Endodermal cell (in vitro differentiated cells): ENCODE measurements at regions not wholly inside any gene's neighbourhood (a gene's known extent, or its start where the extent isn't known, plus 50 kb on each side); places are given as distances from the start of the nearest gene placed in this dataset.
"Not testable (repeated sequence)": the region's sequence is repeated elsewhere in the genome, so short reads cannot be mapped to it uniquely, and the experiment has no call there.

Experiments used
- DNase-seq: peaks from one replicate; pipeline ENCODE4 v3.0.0-alpha.2; 2017
- H3K27ac ChIP-seq: 2 replicates; pipeline ENCODE4 v1.5.1; 2013; ENCODE audit warnings: mild to moderate bottlenecking, low read depth, low read length, moderate library complexity
- H3K27me3 ChIP-seq: 2 replicates; pipeline ENCODE4 v1.6.1; 2013; ENCODE audit warnings: mild to moderate bottlenecking, low read length, moderate library complexity; ENCODE audit not compliant: insufficient read depth, control insufficient read depth, poor library complexity, severe bottlenecking
- H3K36me3 ChIP-seq: 2 replicates; pipeline ENCODE4 v1.7.0; 2013; ENCODE audit warnings: mild to moderate bottlenecking, low read length, moderate library complexity; ENCODE audit not compliant: control insufficient read depth, insufficient read depth
- H3K4me1 ChIP-seq: one replicate; pipeline ENCODE4 v1.7.0; 2013; ENCODE audit warnings: low read length; ENCODE audit not compliant: control insufficient read depth, insufficient read depth
- H3K4me3 ChIP-seq: 2 replicates; pipeline ENCODE4 v1.5.1; 2013; ENCODE audit warnings: mild to moderate bottlenecking, low read length, moderate library complexity
- H3K9ac ChIP-seq: 2 replicates; pipeline ENCODE4 v1.6.1; 2013; ENCODE audit warnings: mild to moderate bottlenecking, low read length, moderate library complexity; ENCODE audit not compliant: poor library complexity, severe bottlenecking; ENCODE audit errors: extremely low read depth
- H3K9me3 ChIP-seq: 2 replicates; pipeline ENCODE4 v1.6.1; 2013; ENCODE audit warnings: mild to moderate bottlenecking, low read length, moderate library complexity; ENCODE audit not compliant: control insufficient read depth
- H3K27ac Mint-ChIP-seq: 2 replicates; pipeline ENCODE4 v1.8.0; 2020; ENCODE audit warnings: mixed read lengths
- H3K27me3 Mint-ChIP-seq: 2 replicates; pipeline ENCODE4 v1.8.0; 2021; ENCODE audit warnings: mild to moderate bottlenecking, mixed read lengths; ENCODE audit not compliant: insufficient read depth
- H3K36me3 Mint-ChIP-seq: 2 replicates; pipeline ENCODE4 v1.8.0; 2020; ENCODE audit warnings: low read depth, mixed read lengths
- H3K4me1 Mint-ChIP-seq: 2 replicates; pipeline ENCODE4 v1.8.0; 2020; ENCODE audit warnings: mixed read lengths
- H3K4me3 Mint-ChIP-seq: 2 replicates; pipeline ENCODE4 v1.8.0; 2020; ENCODE audit warnings: mild to moderate bottlenecking, moderate library complexity, mixed read lengths
- H3K9me3 Mint-ChIP-seq: 2 replicates; pipeline ENCODE4 v1.8.0; 2020; ENCODE audit warnings: mild to moderate bottlenecking, mixed read lengths
- CTCF ChIP-seq: fragments of 200-600 bp; sonication (generic); conservative IDR thresholded peaks from 2 replicates; pipeline ENCODE4 v1.5.0; 2021; ENCODE audit warnings: antibody characterized with exemption, mild to moderate bottlenecking
- WGBS, 2 experiments: methylation state at CpG; one replicate each; pipeline versions ENCODE4 v1.1.5 to v1.1.7; 2013; ENCODE audit warnings: missing lambda C conversion rate in 2 of 2, mixed read lengths in 1 of 2; ENCODE audit not compliant: insufficient coverage in 1 of 2, insufficient read length in 1 of 2; 5-methylcytosine and 5-hydroxymethylcytosine counted together

GRCh38 chr2:149858901-149859634 is 271.5 kb upstream of the MMADHC start:
- no peak for TF ChIP-seq CTCF
- no peak overlapping the region for H3K9ac ChIP-seq

GRCh38 chr2:149858216-149858615 is 270.6 kb upstream of the MMADHC start:
- no peak overlapping the region for H3K9ac ChIP-seq
- no peak overlapping the region for H3K4me3 ChIP-seq
- Mint-ChIP-seq H3K4me3 (no peak overlapping the region), H3K27ac (no peak overlapping the region), H3K9me3 (peaks cover 2% of the 10 kb centered on the region), H3K4me1 (peaks cover 4% of the 10 kb centered on the region), H3K36me3 (no peaks in the 10 kb centered on the region), H3K27me3 (no peaks in the 10 kb centered on the region)
- no peaks in the 10 kb centered on the region for H3K4me1 ChIP-seq
- no peaks in the 10 kb centered on the region for H3K27me3 ChIP-seq
- H3K9me3 ChIP-seq, result no peaks in the 10 kb centered on the region
- no peak for TF ChIP-seq CTCF
- H3K36me3 ChIP-seq, result no peaks in the 10 kb centered on the region
- no peak for DNase-seq
- H3K27ac ChIP-seq, result no peak overlapping the region

More at GRCh38 chr2:149858901-149859634, 271.5 kb upstream of the MMADHC start:
- H3K27me3 ChIP-seq, result no peaks in the 10 kb centered on the region
- H3K4me3 ChIP-seq, result no peak overlapping the region
- no peak overlapping the region for H3K27ac ChIP-seq
- H3K9me3 Mint-ChIP-seq, result peaks cover 3% of the 10 kb centered on the region
- H3K27me3 Mint-ChIP-seq, result no peaks in the 10 kb centered on the region
- no peaks in the 10 kb centered on the region for H3K36me3 Mint-ChIP-seq
- no peak for DNase-seq
- H3K27ac Mint-ChIP-seq, result no peak overlapping the region
- 84 to 91% methylated on average over 4 to 6 of the region's 6 CpGs for WGBS, 2 experiments
- no peaks in the 10 kb centered on the region for H3K36me3 ChIP-seq
- H3K4me1 Mint-ChIP-seq, result peaks cover 4% of the 10 kb centered on the region
- no peak overlapping the region for H3K4me3 Mint-ChIP-seq
- no peaks in the 10 kb centered on the region for H3K9me3 ChIP-seq
- H3K4me1 ChIP-seq, result no peaks in the 10 kb centered on the region

GRCh38 chr2:149857344-149857743 is 269.8 kb upstream of the MMADHC start:
- WGBS, 2 experiments, result 96% methylated on average over 1 of the region's 1 CpG; no CpG with 5 or more reads in 1 of the 2 experiments
- Histone ChIP-seq H3K9me3 (no peaks in the 10 kb centered on the region), H3K36me3 (no peaks in the 10 kb centered on the region), H3K9ac (no peak overlapping the region), H3K4me3 (no peak overlapping the region), H3K27ac (no peak overlapping the region), H3K27me3 (no peaks in the 10 kb centered on the region), H3K4me1 (no peaks in the 10 kb centered on the region)
- no peak overlapping the region for H3K27ac Mint-ChIP-seq
- peaks cover 4% of the 10 kb centered on the region for H3K4me1 Mint-ChIP-seq
- DNase-seq, result no peak
- H3K9me3 Mint-ChIP-seq, result peaks cover 4% of the 10 kb centered on the region
- no peak for TF ChIP-seq CTCF
- H3K4me3 Mint-ChIP-seq, result no peak overlapping the region
- no peaks in the 10 kb centered on the region for H3K27me3 Mint-ChIP-seq
- no peaks in the 10 kb centered on the region for H3K36me3 Mint-ChIP-seq

GRCh38 chr2:149855859-149856258 is 268.3 kb upstream of the MMADHC start:
- DNase-seq, H3K4me1 Mint-ChIP-seq: not testable (repeated sequence)
- 96% methylated on average over 2 of the region's 5 CpGs; no CpG with 5 or more reads in 1 of the 2 experiments for WGBS, 2 experiments

More at GRCh38 chr2:149855859-149856258, 268.3 kb upstream of the MMADHC start:
- not testable (repeated sequence) for H3K4me1 ChIP-seq, H3K27me3 Mint-ChIP-seq, H3K36me3 Mint-ChIP-seq, H3K36me3 ChIP-seq, H3K9me3 Mint-ChIP-seq, H3K27ac Mint-ChIP-seq, H3K9ac ChIP-seq, H3K27me3 ChIP-seq, H3K27ac ChIP-seq, H3K4me3 Mint-ChIP-seq, H3K4me3 ChIP-seq, H3K9me3 ChIP-seq
